GM18909 (cell line): ENCODE measurements at regions not wholly inside any gene's neighbourhood (a gene's known extent, or its start where the extent isn't known, plus 50 kb on each side); places are given as distances from the start of the nearest gene placed in this dataset.
"Not testable (repeated sequence)": the region's sequence is repeated elsewhere in the genome, so short reads cannot be mapped to it uniquely, and the experiment has no call there.

Experiments used
- ATAC-seq: cut with Tn5 transposase; IDR thresholded peaks from one replicate; pipeline ENCODE4 v1.9.1; 2021; ENCODE audit warnings: mild to moderate bottlenecking; ENCODE audit not compliant: unreplicated experiment, poor library complexity

DNA sequence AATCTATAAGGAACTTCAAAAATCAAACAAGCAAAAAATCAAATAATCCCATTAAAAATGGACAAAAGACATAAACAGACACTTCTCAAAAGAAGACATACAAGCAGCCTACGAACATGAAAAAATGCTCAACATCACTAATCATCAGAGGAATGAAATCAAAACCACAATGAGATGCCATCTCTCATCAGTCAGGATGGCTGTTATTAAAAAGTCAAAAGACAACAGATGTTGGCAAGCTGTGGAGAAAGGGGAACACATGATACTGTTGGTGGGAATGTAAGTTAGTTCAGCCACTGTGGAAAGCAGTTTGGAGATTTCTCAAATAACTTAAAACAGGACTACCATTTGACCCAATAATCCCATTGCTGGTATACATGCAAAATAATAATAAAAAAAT is 226.4 kb downstream of the S1PR1 start:
- no peak for ATAC-seq

GRCh38 chr1:101465941-101466340 is 229.1 kb downstream of the S1PR1 start:
- ATAC-seq: no peak

DNA sequence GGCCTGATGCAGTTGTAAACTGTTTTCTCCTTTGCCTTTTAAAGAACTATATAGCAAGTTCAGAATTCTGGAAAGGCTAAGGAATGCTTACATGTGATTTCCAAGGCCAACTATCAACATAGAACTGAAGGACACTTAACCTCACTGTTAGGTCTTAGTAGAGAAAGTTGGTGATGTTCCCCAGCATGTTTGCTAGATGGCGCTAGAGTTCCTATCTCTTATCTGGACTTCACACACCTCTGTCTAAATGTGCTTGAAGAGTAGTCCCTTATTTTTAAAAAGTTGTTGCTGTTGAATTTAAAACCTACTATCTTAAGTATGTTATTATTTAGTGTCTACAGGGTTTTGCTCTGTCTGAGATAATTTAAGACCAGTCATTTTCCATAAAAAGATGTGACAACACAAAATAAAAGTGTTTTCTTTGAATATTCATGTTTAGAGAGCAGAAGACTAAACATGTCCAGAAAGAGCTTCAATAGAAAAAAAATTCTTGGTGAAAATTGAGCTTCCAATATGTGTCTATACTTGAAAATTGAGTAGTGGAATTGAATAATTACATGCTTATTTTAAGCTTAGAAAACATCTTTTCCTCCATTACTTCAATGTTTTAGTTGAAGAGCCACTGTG is 237.3 kb downstream of the S1PR1 start:
- peak; percentile 60 for ATAC-seq

DNA sequence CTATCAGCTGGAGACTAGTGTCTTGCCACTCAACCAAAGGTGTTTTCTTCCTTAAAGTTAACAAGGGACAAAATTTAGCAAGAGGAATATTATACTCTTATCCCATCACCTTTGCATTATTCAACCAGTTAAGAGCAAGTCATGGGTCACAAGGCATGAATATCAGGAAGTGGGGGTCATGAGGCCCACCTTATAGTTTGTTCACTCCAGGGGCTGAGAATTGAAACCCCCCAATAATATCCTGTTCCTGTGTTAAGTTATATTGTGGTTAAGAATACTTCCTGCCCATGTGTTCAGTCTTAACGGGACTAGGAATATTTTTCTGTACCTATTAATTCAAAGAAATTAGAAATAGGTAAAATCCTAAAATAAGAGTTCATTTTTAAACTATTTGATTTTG is 239.7 kb downstream of the S1PR1 start:
- no peak for ATAC-seq

DNA sequence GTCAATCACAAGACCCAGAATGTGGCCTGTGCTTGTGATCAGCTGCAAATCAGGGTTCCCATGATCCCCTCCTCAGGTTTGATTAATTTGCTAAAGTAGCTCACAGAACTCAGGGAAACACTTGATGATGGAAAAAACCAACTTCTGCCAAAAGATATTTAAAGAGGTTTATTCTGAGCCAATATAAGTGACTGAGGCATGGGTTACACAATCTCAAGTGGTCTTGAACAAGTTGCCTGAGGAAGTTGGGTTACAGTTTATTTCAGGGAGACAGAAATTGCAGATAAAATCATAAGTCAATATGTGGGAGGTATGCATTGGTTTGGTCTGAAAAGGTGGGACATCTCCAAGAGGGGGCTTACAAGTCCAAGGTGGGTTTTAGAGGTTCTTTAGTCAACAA is 243.1 kb downstream of the S1PR1 start:
- no peak for ATAC-seq

- no peak for ATAC-seq
Observed at GRCh38 chr1:101482306-101482705, 245.5 kb downstream of the S1PR1 start.

DNA sequence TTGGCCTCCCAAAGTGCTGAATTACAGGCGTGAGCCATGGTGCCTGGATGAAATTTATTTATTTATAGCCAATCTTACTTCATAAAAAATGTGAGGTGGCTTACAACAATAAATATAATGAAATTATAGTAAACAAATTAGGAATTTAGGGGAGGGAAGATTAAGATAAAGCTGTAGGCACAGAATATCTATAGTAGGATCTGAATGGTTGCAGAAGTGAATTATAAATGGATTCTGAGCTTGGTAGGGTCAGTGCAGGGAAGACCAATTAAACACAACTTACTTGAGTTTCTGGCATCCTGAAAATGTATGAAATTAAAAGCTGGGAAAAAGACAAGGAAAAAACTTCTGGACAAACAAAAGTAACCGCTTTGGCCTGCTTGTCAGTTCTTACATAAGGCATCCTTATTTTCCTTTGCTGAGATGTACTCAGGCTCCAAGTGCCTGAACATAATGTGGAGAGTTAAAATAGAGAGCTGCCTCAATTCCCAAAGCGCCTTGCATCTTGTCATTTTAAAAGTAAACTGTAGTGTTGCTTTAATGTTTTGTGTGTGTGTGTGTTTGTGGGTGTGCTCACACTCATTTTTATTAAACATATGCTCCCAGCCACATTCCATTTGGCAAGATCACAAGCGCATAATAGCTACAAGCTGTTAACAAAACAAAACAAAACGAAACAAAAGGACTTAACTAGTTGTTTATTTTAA is 247.3 kb downstream of the S1PR1 start:
- no peak for ATAC-seq

GRCh38 chr1:101484689-101485338 is 248.0 kb downstream of the S1PR1 start:
- no peak for ATAC-seq

- ATAC-seq: no peak
Observed at GRCh38 chr1:101485712-101486111, 248.9 kb downstream of the S1PR1 start.

DNA sequence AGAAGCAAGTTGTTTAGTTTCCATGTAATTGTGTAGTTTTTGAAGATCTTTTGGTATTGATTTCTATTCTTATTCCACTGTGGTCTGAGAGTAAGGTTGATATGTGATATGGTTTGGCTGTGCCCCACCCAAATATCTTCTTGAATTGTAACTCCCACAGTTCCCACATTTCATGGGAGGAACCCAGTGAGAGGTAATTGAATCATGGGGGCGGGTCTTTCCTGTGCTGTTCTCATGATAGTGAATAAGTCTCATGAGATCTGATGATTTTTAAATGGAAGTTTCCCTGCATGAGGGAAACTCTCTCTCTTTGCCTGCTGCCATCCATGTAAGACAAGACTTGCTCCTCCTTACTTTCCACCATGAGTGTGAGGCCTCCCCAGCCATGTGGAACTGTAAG is 255.3 kb downstream of the S1PR1 start:
- ATAC-seq: not testable (repeated sequence)

DNA sequence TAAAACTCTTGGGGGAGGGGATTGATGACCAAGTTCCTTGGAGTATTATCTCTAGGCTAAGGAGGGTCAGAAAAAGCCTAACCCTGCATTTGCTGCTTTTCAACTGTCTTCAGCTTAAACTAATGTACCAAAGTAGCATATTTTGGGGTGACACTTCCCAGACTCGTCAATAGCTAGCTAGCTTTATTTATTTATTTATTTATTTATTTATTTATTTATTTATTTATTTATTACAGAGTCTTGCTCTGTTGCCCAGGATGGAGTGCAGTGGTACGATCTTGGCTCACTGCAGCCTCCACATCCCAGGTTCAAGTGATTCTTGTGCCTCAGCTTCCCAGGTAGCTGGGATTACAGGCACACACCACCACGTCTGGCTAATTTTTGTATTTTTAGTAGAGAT is 257.1 kb downstream of the S1PR1 start:
- not testable (repeated sequence) for ATAC-seq

DNA sequence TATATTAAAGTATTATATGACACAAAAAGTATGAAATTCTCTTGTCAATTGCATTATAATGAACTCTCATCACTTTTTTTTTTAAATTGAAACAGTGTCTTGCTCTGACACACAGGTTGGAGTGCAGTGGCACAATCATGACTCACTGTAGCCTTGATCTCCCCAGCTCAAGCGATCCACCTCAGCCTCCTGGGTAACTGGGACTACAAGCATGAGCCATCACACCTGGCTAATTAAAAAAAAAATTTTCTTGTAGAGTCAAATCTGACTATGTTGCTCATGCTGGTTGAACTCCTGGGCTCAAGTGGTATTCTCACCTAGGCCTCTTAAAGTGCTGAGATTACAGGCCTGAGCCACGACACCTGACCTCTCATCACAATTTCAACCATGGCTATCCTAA is 259.3 kb downstream of the S1PR1 start:
- no peak for ATAC-seq

DNA sequence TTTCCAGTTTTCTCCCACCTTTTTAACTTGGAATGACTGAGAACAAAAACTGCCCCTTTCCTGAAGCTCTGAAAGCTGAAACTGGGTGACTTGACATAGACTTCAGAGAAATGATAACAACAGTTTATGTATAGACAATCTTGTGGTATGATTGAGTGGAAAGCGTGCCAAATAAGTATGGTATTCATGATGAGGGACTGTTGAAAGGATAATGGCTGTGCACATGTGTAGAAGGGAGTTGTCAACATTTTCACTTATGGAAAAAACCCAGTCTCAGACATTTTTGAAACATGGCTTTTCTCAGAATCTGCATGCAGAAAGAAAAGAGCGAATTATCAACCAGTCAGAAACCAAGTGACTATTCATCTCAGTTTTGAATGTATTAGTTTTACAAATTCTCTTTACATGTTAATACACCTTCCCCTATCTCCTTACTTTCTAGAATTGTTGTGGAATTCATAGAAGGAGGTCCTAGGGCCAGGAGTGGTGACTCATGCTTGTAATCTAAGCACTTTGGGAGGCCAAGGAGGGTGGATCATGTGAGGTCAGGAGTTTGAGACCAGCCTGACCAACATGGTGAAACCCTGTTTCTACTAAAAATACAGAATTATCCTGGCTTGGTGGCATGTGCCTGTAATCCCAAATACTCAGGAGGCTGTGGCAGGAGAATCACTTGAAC is 261.2 kb downstream of the S1PR1 start:
- no peak for ATAC-seq

GRCh38 chr1:101504106-101504505 is 267.3 kb downstream of the S1PR1 start:
- ATAC-seq: not testable (repeated sequence)

GRCh38 chr1:101505240-101505639 is 268.4 kb downstream of the S1PR1 start:
- not testable (repeated sequence) for ATAC-seq

- peak; percentile 82 for ATAC-seq
Observed at GRCh38 chr1:101506541-101507164, 269.8 kb downstream of the S1PR1 start.

- no peak for ATAC-seq
Observed at GRCh38 chr1:101507547-101507971, 270.7 kb downstream of the S1PR1 start.

- ATAC-seq: no peak
Observed at GRCh38 chr1:101508913-101509312, 272.1 kb downstream of the S1PR1 start.

DNA sequence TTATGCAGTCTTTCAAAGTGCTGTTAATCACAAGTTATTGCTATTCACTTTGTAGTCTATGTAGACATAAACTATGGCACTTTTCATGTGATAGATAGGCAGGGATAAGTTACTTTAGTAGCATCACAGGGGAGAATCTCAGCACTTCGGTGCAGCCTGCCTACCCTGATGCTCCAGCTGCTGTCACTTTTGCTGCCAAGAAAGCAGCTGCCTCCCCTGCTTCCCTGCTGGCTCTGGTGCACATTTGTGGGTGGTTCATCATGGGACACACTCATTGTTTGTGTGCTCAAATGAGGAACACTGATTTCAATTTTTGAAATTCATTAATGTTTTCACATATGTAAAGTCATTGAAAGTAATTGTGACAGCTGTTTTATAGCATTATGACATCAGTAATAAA is 272.6 kb downstream of the S1PR1 start:
- ATAC-seq: no peak

DNA sequence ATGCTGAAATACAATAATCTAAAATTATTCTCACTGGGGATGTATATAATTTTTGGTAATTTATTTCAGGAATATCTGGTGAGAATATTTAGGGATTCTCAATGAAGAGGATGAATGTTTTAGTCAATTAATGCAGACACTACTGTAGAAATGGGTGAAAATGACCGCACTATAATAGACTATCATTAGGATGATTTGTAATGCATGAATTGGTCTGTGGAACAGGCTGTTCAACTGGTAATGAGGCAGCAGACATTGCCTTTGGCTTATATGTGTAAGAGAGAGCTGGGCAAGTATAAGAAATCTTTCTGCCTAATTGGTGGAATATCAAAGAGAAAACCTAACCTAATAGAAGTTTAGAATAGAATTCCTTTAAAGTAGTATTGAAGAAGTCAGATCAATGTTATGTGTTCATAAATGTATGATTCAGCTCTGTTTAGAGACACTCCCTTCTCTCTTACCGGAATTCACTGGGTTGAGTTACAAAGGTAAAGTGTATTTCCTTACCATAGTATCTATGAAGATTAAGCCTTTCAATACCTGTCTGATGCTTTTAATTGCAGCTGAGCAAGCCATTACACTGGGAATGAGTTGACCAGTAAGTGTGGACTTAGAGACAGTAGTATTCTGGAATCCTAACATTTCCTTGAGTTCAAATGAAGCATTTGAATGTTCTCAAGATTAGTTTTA is 274.5 kb downstream of the S1PR1 start:
- ATAC-seq: no peak
